GM12864 (cell line): ENCODE measurements at regions not wholly inside any gene's neighbourhood (a gene's known extent, or its start where the extent isn't known, plus 50 kb on each side); places are given as distances from the start of the nearest gene placed in this dataset.

Experiments
- DNase-seq: peaks from one replicate; pipeline ENCODE4 v3.0.0-alpha.2; 2011; ENCODE audit warnings: low read depth
- H3K4me3 ChIP-seq: 2 replicates; pipeline ENCODE4 v1.5.1; 2011; ENCODE audit warnings: mild to moderate bottlenecking, low read depth, low read length, control low read depth
- CTCF ChIP-seq: IDR thresholded peaks from 2 replicates; pipeline ENCODE4 v1.5.1; 2011; ENCODE audit warnings: low read depth, mild to moderate bottlenecking, moderate library complexity, low read length, control low read depth, inconsistent platforms; ENCODE audit errors: missing control alignments

GRCh38 chr11:112794331-112794846 is 166.8 kb upstream of the NCAM1 start:
- no peak for TF ChIP-seq CTCF
- DNase-seq: no peak
- no peak overlapping the region for H3K4me3 ChIP-seq

- peak; percentile 91 for TF ChIP-seq CTCF
- H3K4me3 ChIP-seq: no peak overlapping the region
- DNase-seq: peak; percentile 24
These were observed 165.9 kb upstream of the NCAM1 start for GRCh38 chr11:112795142-112795815.

- DNase-seq: no peak
- H3K4me3 ChIP-seq: no peak overlapping the region
- TF ChIP-seq CTCF: no peak
These were observed 165.1 kb upstream of the NCAM1 start for GRCh38 chr11:112795911-112796649.

- H3K4me3 ChIP-seq: no peak overlapping the region
- DNase-seq: no peak
- TF ChIP-seq CTCF: no peak
These were observed 164.1 kb upstream of the NCAM1 start for GRCh38 chr11:112797092-112797491.

GRCh38 chr11:112797648-112798293 is 163.4 kb upstream of the NCAM1 start:
- DNase-seq: peak; percentile 3
- TF ChIP-seq CTCF: peak; percentile 73
- H3K4me3 ChIP-seq: no peak overlapping the region

GRCh38 chr11:112801025-112801816 is 160.0 kb upstream of the NCAM1 start:
- H3K4me3 ChIP-seq: no peak overlapping the region
- no peak for DNase-seq

More at GRCh38 chr11:112801025-112801816, 160.0 kb upstream of the NCAM1 start:
- no peak for TF ChIP-seq CTCF
